ENCODE measurements at regions not wholly inside any gene's neighbourhood (a gene's known extent, or its start where the extent isn't known, plus 50 kb on each side); places are given as distances from the start of the nearest gene placed in this dataset.

- Histone ChIP-seq H3K4me3 (ENCODE audit: low read length) (no peak overlapping the region), H3K9me3 (ENCODE audit: low read length) (no peaks in the 10 kb centered on the region), H3F3A (ENCODE audit: insufficient read depth, low read length, poor library complexity, severe bottlenecking) (no peaks in the 10 kb centered on the region), H4K20me1 (ENCODE audit: insufficient read depth) (no peaks in the 10 kb centered on the region), H3K27ac (ENCODE audit: low read length) (no peak overlapping the region), H3K4me2 (ENCODE audit: low read length) (no peak overlapping the region), H3K79me2 (replicated peaks; ENCODE audit: insufficient read depth, low read length) (no peaks in the 10 kb centered on the region), H3K9me2 (ENCODE audit: insufficient read depth, low read length) (no peaks in the 10 kb centered on the region), H2AFZ (ENCODE audit: low read depth, low read length) (no peak overlapping the region), H3K9ac (ENCODE audit: low read length) (no peak overlapping the region), H3K27me3 (ENCODE audit: insufficient read depth, low read depth, low read length) (no peaks in the 10 kb centered on the region), H3K36me3 (ENCODE audit: insufficient read depth, low read length) (no peaks in the 10 kb centered on the region)
- TF ChIP-seq EZH2 (IDR thresholded peaks at IDR 0.05; ENCODE audit: borderline replicate concordance, insufficient read depth, low read length, poor library complexity, severe bottlenecking) = no peak
- no peak for TF ChIP-seq POLR2AphosphoS5 (IDR thresholded peaks at IDR 0.05)
- no peak for TF ChIP-seq REST (IDR thresholded peaks at IDR 0.05; ENCODE audit: borderline replicate concordance)
- TF ChIP-seq SMC3 (conservative IDR thresholded peaks at IDR 0.05; ENCODE audit: poor library complexity) = no peak
- no peak for TF ChIP-seq TAF1 (IDR thresholded peaks at IDR 0.05; ENCODE audit: low read depth)
- TF ChIP-seq CTCF (IDR thresholded peaks at IDR 0.05; ENCODE audit: poor library complexity, severe bottlenecking) = no peak
- TF ChIP-seq MXI1 (conservative IDR thresholded peaks at IDR 0.05; ENCODE audit: poor library complexity, severe bottlenecking) = no peak
- TF ChIP-seq RAD21 (conservative IDR thresholded peaks at IDR 0.05) = no peak
- TF ChIP-seq EP300 (conservative IDR thresholded peaks at IDR 0.05; ENCODE audit: poor library complexity, severe bottlenecking) = no peak
Observed at GRCh38 chr5:5705010-5705409, 282.5 kb downstream of the ICE1 start.

- Histone ChIP-seq H3K9me3 (ENCODE audit: low read length) (no peaks in the 10 kb centered on the region), H3K36me3 (ENCODE audit: insufficient read depth, low read length) (no peaks in the 10 kb centered on the region), H3K4me2 (ENCODE audit: low read length) (no peak overlapping the region), H3K9ac (ENCODE audit: low read length) (no peak overlapping the region), H3K4me3 (ENCODE audit: low read length) (no peak overlapping the region), H4K20me1 (ENCODE audit: insufficient read depth) (no peaks in the 10 kb centered on the region), H3K27me3 (ENCODE audit: insufficient read depth, low read depth, low read length) (no peaks in the 10 kb centered on the region), H3K27ac (ENCODE audit: low read length) (no peak overlapping the region), H3K79me2 (replicated peaks; ENCODE audit: insufficient read depth, low read length) (no peaks in the 10 kb centered on the region), H3K9me2 (ENCODE audit: insufficient read depth, low read length) (no peaks in the 10 kb centered on the region), H3F3A (ENCODE audit: insufficient read depth, low read length, poor library complexity, severe bottlenecking) (no peaks in the 10 kb centered on the region), H2AFZ (ENCODE audit: low read depth, low read length) (no peak overlapping the region)
- no peak for TF ChIP-seq REST (IDR thresholded peaks at IDR 0.05; ENCODE audit: borderline replicate concordance)
- no peak for TF ChIP-seq TAF1 (IDR thresholded peaks at IDR 0.05; ENCODE audit: low read depth)
Observed at GRCh38 chr5:5704352-5704751, 281.9 kb downstream of the ICE1 start.

Measured in neural cell (in vitro differentiated cells).